HG03196 (cell line): ENCODE measurements at regions not wholly inside any gene's neighbourhood (a gene's known extent, or its start where the extent isn't known, plus 50 kb on each side); places are given as distances from the start of the nearest gene placed in this dataset.

ENCODE experiments used
- ATAC-seq: cut with Tn5 transposase; IDR thresholded peaks from one replicate; pipeline ENCODE4 v1.9.1; 2021; ENCODE audit not compliant: unreplicated experiment

DNA sequence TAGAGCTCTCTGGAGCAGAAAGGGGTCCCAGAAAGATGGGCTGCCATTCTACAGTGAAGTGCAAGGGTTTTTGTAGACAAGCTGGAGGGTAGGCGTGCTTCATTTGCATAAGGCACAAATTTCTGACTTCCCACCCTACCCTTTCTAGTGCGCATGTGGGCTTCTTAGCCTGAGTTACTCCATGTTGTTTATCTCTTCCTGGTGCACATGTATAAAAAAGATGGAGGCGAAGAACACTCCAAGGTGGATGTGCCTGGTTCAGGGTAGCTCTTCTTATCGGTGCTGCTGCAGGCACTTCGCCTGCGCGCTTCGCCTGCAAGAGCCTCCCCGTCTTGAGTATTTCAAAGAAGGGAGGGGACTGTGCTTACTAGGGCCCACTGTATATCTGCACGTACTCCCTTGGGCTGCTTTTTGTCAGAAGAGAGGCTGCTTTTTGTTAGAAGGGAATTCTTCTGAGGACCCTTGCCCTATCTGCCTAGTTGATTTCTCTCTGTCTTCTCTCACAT, 1047.3 kb upstream of the CNTN5 start:
- ATAC-seq, result no peak

- ATAC-seq, result no peak
Measured at GRCh38 chr11:97974798-97975498, 1045.8 kb upstream of the CNTN5 start.

GRCh38 chr11:97977726-97978125, 1043.0 kb upstream of the CNTN5 start:
- no peak for ATAC-seq

GRCh38 chr11:97979741-97980140, 1041.0 kb upstream of the CNTN5 start:
- no peak for ATAC-seq

DNA sequence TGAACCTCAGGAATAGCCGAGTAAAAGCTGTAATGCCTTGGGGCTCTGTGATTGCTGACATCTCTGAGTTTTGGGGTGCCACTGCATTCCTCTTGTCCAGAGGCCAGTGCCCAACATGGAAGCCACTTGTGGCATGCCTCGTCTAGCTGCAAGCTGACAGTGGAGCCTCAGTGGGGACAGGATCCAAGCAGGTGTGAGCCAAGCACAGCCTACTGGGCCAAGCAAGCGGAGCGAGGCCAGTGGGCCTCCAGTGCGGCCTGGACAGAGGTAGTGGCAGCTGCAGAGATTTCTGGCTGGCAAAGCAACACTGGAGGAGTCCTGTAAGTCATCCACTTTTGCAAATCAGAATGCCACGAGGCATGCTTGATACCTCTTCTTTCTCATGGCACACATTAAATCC, 1038.2 kb upstream of the CNTN5 start:
- ATAC-seq, result no peak

GRCh38 chr11:97989121-97989520, 1031.6 kb upstream of the CNTN5 start:
- ATAC-seq, result no peak

DNA sequence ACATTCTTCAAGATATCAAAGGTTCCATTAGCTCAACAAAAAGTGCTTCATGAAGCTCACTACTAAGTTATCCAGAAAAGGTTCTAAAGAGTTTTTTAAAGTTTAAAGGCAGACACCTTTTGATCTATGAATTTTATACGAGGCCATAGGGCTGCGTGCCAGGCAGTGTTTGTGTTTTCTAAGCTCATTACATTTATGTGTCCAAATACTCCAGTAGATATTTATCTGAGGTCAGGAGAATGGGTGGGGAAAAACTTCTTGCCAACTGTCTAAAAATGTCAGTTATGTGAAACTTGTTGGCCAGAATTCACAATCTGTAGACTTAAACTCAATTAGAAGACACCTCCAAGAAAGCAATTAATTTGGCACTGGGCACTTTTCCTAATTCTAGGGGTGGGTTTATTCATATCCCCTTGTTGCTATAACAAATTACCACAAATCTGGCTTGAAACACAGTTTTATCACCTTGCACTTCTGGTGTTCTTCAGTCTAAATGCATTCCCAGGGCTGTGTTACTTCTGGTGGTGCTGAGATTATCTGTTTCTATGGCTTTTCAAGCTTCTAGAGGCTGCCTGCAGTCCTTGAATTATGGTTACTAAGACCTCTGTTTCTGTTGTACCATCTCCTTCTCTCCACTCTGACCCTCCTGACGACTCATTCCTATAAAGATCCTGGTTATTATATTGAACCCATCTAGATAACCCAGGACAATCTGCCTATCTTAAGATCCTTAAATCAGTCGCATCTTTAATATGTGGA, 1030.4 kb upstream of the CNTN5 start:
- ATAC-seq, result no peak

GRCh38 chr11:97993562-97993961, 1027.2 kb upstream of the CNTN5 start:
- no peak for ATAC-seq

DNA sequence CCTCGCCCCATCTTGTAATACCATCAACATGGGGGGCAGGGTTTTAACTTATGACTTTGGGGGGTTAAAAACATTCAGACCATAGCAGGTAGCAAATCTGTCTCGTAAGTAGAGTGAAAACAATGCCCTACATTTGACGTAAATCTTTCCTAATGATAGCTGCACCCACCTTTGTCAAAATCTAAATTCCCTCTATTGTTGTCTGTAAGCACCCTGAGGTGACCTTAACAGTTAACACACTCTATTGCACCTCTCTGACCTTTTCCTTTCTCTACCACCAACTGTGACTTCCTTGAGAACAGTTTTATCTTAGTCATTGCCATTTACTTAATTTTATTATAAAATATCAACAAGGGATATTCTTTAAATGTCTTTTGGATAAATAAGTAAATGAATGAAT, 1024.9 kb upstream of the CNTN5 start:
- ATAC-seq, result no peak

GRCh38 chr11:97996762-97997161, 1024.0 kb upstream of the CNTN5 start:
- no peak for ATAC-seq

GRCh38 chr11:98003606-98004371, 1017.0 kb upstream of the CNTN5 start:
- no peak for ATAC-seq

DNA sequence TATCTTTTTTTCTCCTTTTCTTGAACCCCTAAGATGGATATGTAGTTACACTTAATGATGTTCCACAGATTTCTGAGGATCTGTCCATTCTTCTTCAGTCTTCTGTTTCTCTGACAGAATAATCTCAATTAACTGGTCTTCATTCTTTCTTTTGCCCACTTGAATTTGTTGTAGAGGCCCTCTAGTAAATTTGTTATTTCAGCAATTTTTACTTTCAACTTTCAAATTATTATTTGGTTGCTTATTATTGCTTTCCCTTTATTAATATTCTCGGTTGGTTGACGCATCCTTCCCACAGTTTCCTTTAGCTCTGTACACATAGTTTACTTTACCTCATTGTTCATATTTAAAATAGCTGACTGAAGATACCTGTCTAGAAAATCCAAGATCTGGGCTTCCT, 1013.7 kb upstream of the CNTN5 start:
- ATAC-seq, result no peak

DNA sequence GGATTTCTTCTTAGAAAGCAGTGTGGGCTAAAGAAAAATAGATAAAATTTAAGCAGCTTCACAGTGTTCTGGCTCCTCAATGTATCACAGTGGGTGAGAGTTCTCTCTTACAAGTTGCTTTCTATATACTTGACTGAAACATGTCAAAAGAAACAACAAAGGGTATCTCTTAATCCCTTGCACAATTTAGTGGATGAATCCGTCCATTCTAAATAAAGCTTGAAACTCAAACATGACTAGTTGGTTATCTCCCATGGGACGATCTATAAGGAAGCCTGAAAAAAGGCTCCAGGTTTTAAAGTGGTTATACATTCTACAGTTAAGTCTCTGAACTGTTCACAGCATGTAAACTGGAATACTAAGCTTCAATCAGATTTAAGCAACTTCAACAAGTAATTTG, 993.1 kb upstream of the CNTN5 start:
- no peak for ATAC-seq

GRCh38 chr11:98029832-98030231, 990.9 kb upstream of the CNTN5 start:
- ATAC-seq, result no peak

DNA sequence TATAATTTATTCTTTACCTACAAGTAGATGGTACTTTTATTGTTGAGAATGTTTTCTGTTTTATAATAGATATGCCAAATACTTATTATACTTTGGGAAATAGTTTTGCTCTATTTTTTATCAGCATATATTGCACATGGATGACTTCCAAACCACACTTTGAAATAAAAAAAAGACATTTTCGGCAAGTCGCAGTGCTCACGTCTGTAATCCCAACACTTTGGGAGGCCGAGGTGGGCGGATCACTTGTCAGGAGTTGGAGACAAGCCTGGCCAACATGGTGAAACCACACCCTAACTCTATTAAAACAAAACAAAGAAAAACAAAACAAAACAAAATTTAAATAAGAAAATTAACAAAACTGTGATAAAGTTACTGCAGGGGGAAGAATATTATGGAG, 983.9 kb upstream of the CNTN5 start:
- ATAC-seq, result no peak

GRCh38 chr11:98040061-98040808, 980.5 kb upstream of the CNTN5 start:
- no peak for ATAC-seq

DNA sequence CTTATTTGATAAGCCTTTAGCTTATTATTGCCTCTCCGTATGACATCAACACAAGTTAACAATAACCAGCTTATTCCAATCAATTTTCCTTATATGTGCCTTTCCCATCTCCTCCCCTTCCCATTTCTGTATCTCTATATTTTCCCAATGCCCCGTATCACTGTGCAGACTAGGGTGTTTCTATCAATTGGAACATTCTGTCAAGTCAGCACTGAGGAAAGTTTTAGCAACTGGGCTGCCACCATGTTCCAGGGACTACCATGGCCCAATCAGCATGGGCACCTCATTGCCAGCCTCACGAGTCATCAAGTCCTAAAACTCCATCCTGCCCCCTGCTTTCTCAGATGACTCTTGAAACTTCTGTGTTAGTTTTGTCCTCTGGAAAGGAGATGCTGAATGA, 973.1 kb upstream of the CNTN5 start:
- no peak for ATAC-seq

- ATAC-seq, result no peak
Measured at GRCh38 chr11:98053851-98054250, 966.9 kb upstream of the CNTN5 start.

DNA sequence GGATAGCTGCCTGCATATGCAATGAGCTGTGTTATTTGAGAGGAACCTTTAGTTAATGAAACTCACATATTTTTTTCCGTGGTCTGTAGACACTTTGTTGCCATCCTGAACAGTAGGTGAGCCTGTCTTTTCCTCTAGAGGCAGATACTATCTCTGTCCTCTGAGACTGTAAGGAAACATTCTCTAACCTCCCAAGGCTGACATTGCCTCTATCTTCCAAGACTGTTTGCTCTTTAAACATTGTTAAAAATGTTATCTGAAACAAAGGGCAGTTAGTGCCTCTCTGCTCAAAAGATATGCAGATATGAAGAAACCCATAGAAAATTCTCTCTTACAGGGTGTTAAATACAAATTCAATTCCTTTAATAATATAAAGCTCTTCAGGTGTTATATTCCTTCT, 963.8 kb upstream of the CNTN5 start:
- no peak for ATAC-seq

DNA sequence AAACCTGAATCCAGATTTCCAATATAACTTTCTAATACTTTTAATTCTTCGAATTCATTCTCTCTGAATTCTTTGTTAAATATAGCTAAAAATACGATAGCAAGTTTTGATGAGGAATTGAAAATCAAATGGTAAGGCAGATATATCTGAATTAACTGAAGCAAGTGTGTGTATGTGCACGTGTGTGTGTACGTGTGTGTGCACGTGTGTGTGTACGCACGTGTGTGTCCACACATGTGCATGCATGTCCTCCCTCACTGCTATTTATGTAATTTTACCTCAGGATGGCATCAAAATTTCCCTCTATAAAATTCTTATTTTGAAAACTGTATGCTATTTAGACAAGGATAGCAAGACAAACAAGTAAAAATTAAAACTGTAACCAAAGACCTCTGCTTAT, 961.3 kb upstream of the CNTN5 start:
- ATAC-seq, result no peak

DNA sequence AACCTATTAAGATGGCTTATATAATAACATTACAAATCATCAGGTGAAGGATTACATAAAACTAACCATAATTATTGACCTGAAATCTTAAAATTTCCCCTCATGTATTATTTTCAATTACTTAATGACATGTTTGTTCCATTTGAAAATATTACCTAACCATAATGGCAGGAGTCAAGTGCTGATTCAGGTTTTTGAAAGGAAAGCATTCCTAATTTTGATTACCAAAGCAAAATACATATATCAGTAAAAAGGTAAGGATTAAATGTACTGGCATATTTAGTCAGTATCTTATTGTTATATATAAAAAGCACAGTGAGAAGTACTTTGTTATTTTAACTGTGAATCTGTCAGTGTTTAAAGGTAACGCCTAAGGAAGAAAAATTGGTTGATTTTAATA, 960.0 kb upstream of the CNTN5 start:
- ATAC-seq, result no peak
